ENCODE measurements at regions not wholly inside any gene's neighbourhood (a gene's known extent, or its start where the extent isn't known, plus 50 kb on each side); places are given as distances from the start of the nearest gene placed in this dataset.

- H3K27me3 Mint-ChIP-seq (ENCODE audit: insufficient read depth), result no peaks in the 10 kb centered on the region
- H3K9me3 Mint-ChIP-seq, result peaks cover 18% of the 10 kb centered on the region
- H3K4me1 Mint-ChIP-seq, result no peaks in the 10 kb centered on the region
- TF ChIP-seq CTCF (conservative IDR thresholded peaks at IDR 0.05), result no peak
- Histone ChIP-seq H3K4me1 (ENCODE audit: control insufficient read depth, insufficient read depth, low read length) (no peaks in the 10 kb centered on the region), H3K27me3 (ENCODE audit: control insufficient read depth, insufficient read depth, low read length, poor library complexity, severe bottlenecking) (no peaks in the 10 kb centered on the region), H3K36me3 (ENCODE audit: control insufficient read depth, insufficient read depth, low read length) (no peaks in the 10 kb centered on the region), H3K9me3 (ENCODE audit: control insufficient read depth, low read length) (no peaks in the 10 kb centered on the region), H3K9ac (ENCODE audit: extremely low read depth, low read length, poor library complexity, severe bottlenecking) (no peak overlapping the region), H3K4me3 (ENCODE audit: low read length) (no peak overlapping the region), H3K27ac (ENCODE audit: low read depth, low read length) (no peak overlapping the region)
- no peak for DNase-seq
- peaks cover 3% of the 10 kb centered on the region for H3K36me3 Mint-ChIP-seq (ENCODE audit: low read depth)
- no peak overlapping the region for H3K4me3 Mint-ChIP-seq
- 92 to 100% methylated on average over 2 of the region's 2 CpGs for WGBS, 2 experiments (ENCODE audit: insufficient coverage in 1 of 2, insufficient read length in 1 of 2)
- no peak overlapping the region for H3K27ac Mint-ChIP-seq
Measured at GRCh38 chr1:73106931-73107330, 824.6 kb upstream of the NEGR1 start.

DNA sequence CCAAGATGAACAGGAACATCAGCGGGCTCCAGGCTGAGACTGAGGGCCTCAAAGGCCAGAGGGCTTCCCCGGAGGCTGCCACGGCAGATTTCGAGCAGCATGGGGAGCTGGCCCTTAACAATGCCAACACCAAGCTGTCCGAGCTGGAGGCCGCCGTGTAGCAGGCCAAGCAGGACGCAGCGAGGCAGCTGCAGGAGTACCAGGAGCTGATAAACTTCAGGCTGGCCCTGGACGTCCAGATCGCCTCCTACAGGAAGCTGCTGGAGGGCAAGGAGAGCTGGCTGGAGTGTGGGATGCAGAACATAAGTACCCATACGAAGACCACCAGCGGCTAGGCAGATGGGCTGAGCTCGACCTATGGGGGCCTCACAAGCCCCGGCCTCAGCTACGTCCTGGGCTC is 823.4 kb upstream of the NEGR1 start:
- Histone ChIP-seq H3K27ac (ENCODE audit: low read depth, low read length) (no peak overlapping the region), H3K9me3 (ENCODE audit: control insufficient read depth, low read length) (no peaks in the 10 kb centered on the region), H3K36me3 (ENCODE audit: control insufficient read depth, insufficient read depth, low read length) (no peaks in the 10 kb centered on the region), H3K27me3 (ENCODE audit: control insufficient read depth, insufficient read depth, low read length, poor library complexity, severe bottlenecking) (no peaks in the 10 kb centered on the region), H3K4me3 (ENCODE audit: low read length) (no peak overlapping the region), H3K4me1 (ENCODE audit: control insufficient read depth, insufficient read depth, low read length) (no peaks in the 10 kb centered on the region), H3K9ac (ENCODE audit: extremely low read depth, low read length, poor library complexity, severe bottlenecking) (no peak overlapping the region)
- Mint-ChIP-seq H3K9me3 (peaks cover 18% of the 10 kb centered on the region), H3K4me1 (no peaks in the 10 kb centered on the region), H3K27me3 (ENCODE audit: insufficient read depth) (no peaks in the 10 kb centered on the region), H3K36me3 (ENCODE audit: low read depth) (peaks cover 3% of the 10 kb centered on the region), H3K27ac (no peak overlapping the region), H3K4me3 (no peak overlapping the region)
- no peak for DNase-seq
- TF ChIP-seq CTCF (conservative IDR thresholded peaks at IDR 0.05), result no peak
- 93 to 96% methylated on average over 14 to 16 of the region's 16 CpGs for WGBS, 2 experiments (ENCODE audit: insufficient coverage in 1 of 2, insufficient read length in 1 of 2)

DNA sequence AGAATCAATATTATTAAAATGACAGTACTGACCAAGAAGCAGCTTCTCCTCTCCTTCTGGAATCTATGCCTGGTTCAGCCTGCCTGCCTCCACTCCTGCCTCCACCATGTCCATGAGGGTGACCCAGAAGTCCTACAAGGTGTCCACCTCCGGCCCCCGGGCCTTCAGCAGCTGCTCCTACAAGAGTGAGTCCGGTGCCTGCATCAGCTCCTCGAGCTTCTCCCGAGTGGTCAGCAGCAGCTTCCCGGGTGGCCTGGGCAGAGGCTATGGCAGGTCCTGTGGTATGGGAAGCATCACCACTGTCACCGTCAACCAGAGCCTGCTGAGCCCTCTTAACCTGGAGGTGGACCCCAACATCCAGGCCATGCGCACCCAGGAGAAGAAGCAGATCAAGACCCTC is 822.4 kb upstream of the NEGR1 start:
- no peak for TF ChIP-seq CTCF (conservative IDR thresholded peaks at IDR 0.05)
- no peak overlapping the region for H3K9ac ChIP-seq (ENCODE audit: extremely low read depth, low read length, poor library complexity, severe bottlenecking)

More for the DNA sequence above, 822.4 kb upstream of the NEGR1 start:
- H3K27me3 Mint-ChIP-seq (ENCODE audit: insufficient read depth), result no peaks in the 10 kb centered on the region
- Histone ChIP-seq H3K4me1 (ENCODE audit: control insufficient read depth, insufficient read depth, low read length) (no peaks in the 10 kb centered on the region), H3K27ac (ENCODE audit: low read depth, low read length) (no peak overlapping the region), H3K36me3 (ENCODE audit: control insufficient read depth, insufficient read depth, low read length) (no peaks in the 10 kb centered on the region), H3K9me3 (ENCODE audit: control insufficient read depth, low read length) (no peaks in the 10 kb centered on the region), H3K27me3 (ENCODE audit: control insufficient read depth, insufficient read depth, low read length, poor library complexity, severe bottlenecking) (no peaks in the 10 kb centered on the region), H3K4me3 (ENCODE audit: low read length) (no peak overlapping the region)
- H3K4me1 Mint-ChIP-seq, result no peaks in the 10 kb centered on the region
- H3K9me3 Mint-ChIP-seq, result peaks cover 18% of the 10 kb centered on the region
- H3K27ac Mint-ChIP-seq, result no peak overlapping the region
- no peak for DNase-seq
- H3K36me3 Mint-ChIP-seq (ENCODE audit: low read depth), result peaks cover 3% of the 10 kb centered on the region
- H3K4me3 Mint-ChIP-seq, result no peak overlapping the region
- WGBS, 2 experiments (ENCODE audit: insufficient coverage in 1 of 2, insufficient read length in 1 of 2), result 90 to 93% methylated on average over 4 to 8 of the region's 8 CpGs

Data from endodermal cell (in vitro differentiated cells).